GM13976 (cell line): ENCODE measurements at regions not wholly inside any gene's neighbourhood (a gene's known extent, or its start where the extent isn't known, plus 50 kb on each side); places are given as distances from the start of the nearest gene placed in this dataset.

Experiments used
- DNase-seq: peaks from one replicate; pipeline ENCODE4 v3.0.0; 2012; ENCODE audit warnings: low spot score
- CTCF ChIP-seq: IDR thresholded peaks from 2 replicates; pipeline ENCODE4 v1.5.1; 2012; ENCODE audit warnings: borderline replicate concordance, mild to moderate bottlenecking; ENCODE audit not compliant: insufficient read depth; ENCODE audit errors: extremely low read depth, missing control alignments, control extremely low read depth
- in situ Hi-C: fragments of 300-500 bp; cut with MboI; formaldehyde crosslinking; loops from one replicate; pipeline ENCODE4 v1.12.0; 2022; ENCODE audit warnings: low sequenced_read_pairs, mixed read lengths, inconsistent platforms; ENCODE audit not compliant: unreplicated experiment

- no peak for TF ChIP-seq CTCF
- in situ Hi-C loops: no loop called here
- no peak for DNase-seq
Measured at GRCh38 chr3:72462595-72463011, 385.6 kb downstream of the SHQ1 start.

GRCh38 chr3:72461787-72462186 lies 386.5 kb downstream of the SHQ1 start:
- no peak for TF ChIP-seq CTCF
- DNase-seq: no peak
- in situ Hi-C loops: no loop called here

- no peak for TF ChIP-seq CTCF
- DNase-seq: no peak
- in situ Hi-C loops: no loop called here
Measured at GRCh38 chr3:72460205-72461174, 387.8 kb downstream of the SHQ1 start.

- no peak for TF ChIP-seq CTCF
- in situ Hi-C loops: no loop called here
- no peak for DNase-seq
Measured at GRCh38 chr3:72459588-72459987, 388.7 kb downstream of the SHQ1 start.

- TF ChIP-seq CTCF: no peak
- in situ Hi-C loops: no loop called here
- no peak for DNase-seq
Measured at GRCh38 chr3:72458375-72458774, 389.9 kb downstream of the SHQ1 start.

- in situ Hi-C loops: no loop called here
- TF ChIP-seq CTCF: no peak
- DNase-seq: no peak
Measured at GRCh38 chr3:72454441-72454840, 393.8 kb downstream of the SHQ1 start.
